Glutamatergic neuron (in vitro differentiated cells): ENCODE measurements at regions not wholly inside any gene's neighbourhood (a gene's known extent, or its start where the extent isn't known, plus 50 kb on each side); places are given as distances from the start of the nearest gene placed in this dataset.
"Not testable (repeated sequence)": the region's sequence is repeated elsewhere in the genome, so short reads cannot be mapped to it uniquely, and the experiment has no call there.

Experiments
- DNase-seq: peaks from one replicate; pipeline ENCODE4 v3.0.0; 2022
- H3K27ac Mint-ChIP-seq: one replicate; pipeline ENCODE4 v1.8.0; 2020; ENCODE audit warnings: mild to moderate bottlenecking, mixed read lengths, inconsistent platforms; ENCODE audit not compliant: unreplicated experiment
- H3K27me3 Mint-ChIP-seq: one replicate; pipeline ENCODE4 v1.8.0; 2020; ENCODE audit warnings: mild to moderate bottlenecking, moderate library complexity, mixed read lengths, inconsistent platforms; ENCODE audit not compliant: unreplicated experiment
- H3K36me3 Mint-ChIP-seq: one replicate; pipeline ENCODE4 v1.8.0; 2020; ENCODE audit warnings: mild to moderate bottlenecking, mixed read lengths, inconsistent platforms; ENCODE audit not compliant: unreplicated experiment
- H3K4me1 Mint-ChIP-seq: one replicate; pipeline ENCODE4 v1.8.0; 2020; ENCODE audit warnings: mild to moderate bottlenecking, low read depth, mixed read lengths, inconsistent platforms; ENCODE audit not compliant: unreplicated experiment
- H3K4me3 Mint-ChIP-seq: one replicate; pipeline ENCODE4 v1.8.0; 2020; ENCODE audit warnings: mild to moderate bottlenecking, mixed read lengths, inconsistent platforms; ENCODE audit not compliant: unreplicated experiment
- H3K9me3 Mint-ChIP-seq: one replicate; pipeline ENCODE4 v1.8.0; 2020; ENCODE audit warnings: mild to moderate bottlenecking, moderate library complexity, mixed read lengths, inconsistent platforms; ENCODE audit not compliant: unreplicated experiment
- TF ChIP-seq, protein P1 (sequence below): fragments of 200-600 bp; sonication (generic); IDR thresholded peaks from one replicate; pipeline ENCODE4 v1.5.0; 2021; ENCODE audit not compliant: partially characterized antibody, unreplicated experiment

DNA sequence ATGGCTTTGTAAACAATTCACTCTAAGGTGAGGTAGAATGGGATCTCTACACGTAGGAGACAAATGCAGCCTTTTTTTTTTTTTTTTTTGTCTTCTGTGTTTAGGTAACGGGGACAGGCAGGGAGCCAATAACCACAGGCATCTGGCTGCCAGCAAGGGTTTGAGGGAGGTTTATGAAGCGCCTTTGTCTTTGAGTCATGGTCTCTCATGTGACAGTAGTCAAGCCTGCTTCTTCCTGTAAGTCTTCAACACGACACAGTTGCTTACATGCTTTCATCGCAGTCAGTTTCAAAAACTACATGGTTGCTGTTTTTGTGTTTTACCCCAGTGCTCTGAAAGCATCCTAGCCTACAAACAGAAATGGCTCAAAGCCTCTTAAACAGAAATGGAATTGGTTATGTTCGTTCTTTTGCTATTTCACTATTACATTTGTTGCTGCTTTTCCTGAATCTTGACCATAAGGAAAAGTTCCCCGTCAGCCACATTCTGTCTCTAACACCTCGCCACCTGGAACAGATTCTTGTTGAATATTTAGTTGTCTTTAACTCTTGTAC is 127.8 kb upstream of the METTL14 start:
- Mint-ChIP-seq H3K27me3 (peaks cover 3% of the 10 kb centered on the region), H3K4me1 (no peaks in the 10 kb centered on the region), H3K36me3 (no peaks in the 10 kb centered on the region), H3K9me3 (no peaks in the 10 kb centered on the region), H3K4me3 (no peak overlapping the region), H3K27ac (no peak overlapping the region)
- TF ChIP-seq, protein P1, sequence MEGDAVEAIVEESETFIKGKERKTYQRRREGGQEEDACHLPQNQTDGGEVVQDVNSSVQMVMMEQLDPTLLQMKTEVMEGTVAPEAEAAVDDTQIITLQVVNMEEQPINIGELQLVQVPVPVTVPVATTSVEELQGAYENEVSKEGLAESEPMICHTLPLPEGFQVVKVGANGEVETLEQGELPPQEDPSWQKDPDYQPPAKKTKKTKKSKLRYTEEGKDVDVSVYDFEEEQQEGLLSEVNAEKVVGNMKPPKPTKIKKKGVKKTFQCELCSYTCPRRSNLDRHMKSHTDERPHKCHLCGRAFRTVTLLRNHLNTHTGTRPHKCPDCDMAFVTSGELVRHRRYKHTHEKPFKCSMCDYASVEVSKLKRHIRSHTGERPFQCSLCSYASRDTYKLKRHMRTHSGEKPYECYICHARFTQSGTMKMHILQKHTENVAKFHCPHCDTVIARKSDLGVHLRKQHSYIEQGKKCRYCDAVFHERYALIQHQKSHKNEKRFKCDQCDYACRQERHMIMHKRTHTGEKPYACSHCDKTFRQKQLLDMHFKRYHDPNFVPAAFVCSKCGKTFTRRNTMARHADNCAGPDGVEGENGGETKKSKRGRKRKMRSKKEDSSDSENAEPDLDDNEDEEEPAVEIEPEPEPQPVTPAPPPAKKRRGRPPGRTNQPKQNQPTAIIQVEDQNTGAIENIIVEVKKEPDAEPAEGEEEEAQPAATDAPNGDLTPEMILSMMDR = no peak
- no peak for DNase-seq

GRCh38 chr4:118558188-118558587 is 127.0 kb upstream of the METTL14 start:
- H3K36me3 Mint-ChIP-seq, DNase-seq, H3K27me3 Mint-ChIP-seq: not testable (repeated sequence)

GRCh38 chr4:118561559-118561958 is 123.6 kb upstream of the METTL14 start:
- not testable (repeated sequence) for DNase-seq, H3K36me3 Mint-ChIP-seq, H3K4me3 Mint-ChIP-seq, H3K9me3 Mint-ChIP-seq, H3K27me3 Mint-ChIP-seq, H3K27ac Mint-ChIP-seq, H3K4me1 Mint-ChIP-seq
- TF ChIP-seq, protein P1 = peak; percentile 16

More at GRCh38 chr4:118558188-118558587, 127.0 kb upstream of the METTL14 start:
- not testable (repeated sequence) for H3K4me1 Mint-ChIP-seq, H3K27ac Mint-ChIP-seq, H3K4me3 Mint-ChIP-seq, H3K9me3 Mint-ChIP-seq

DNA sequence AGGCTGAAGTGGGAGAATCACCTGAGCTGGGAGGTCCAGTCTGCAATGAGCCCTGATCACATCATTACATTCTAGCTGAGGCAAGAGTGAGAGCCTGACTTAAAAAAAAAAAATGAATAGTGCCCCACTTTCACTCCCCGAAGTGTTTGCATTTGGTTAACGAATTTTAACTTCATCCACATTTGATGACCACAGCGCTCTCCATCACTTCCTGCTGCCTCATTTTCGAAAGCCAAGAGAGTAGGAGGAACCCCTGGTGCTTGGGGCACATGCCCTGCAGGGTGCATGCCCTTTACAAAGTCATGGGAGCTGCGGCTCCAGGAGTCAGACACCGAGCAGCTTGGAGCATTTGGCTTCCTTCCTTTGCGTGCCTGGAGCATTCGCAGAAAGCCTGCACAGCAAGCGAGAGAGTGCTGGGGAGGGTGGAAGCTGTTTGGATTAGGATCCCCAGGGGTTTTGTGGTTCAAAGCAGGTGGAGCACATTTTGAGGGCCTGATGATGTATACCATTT is 119.1 kb upstream of the METTL14 start:
- H3K9me3 Mint-ChIP-seq, H3K36me3 Mint-ChIP-seq, H3K27me3 Mint-ChIP-seq: not testable (repeated sequence)
- DNase-seq = peak; percentile 59
- Mint-ChIP-seq H3K27ac (peak overlapping the region; percentile 87), H3K4me3 (peak overlapping the region; percentile 64), H3K4me1 (peaks cover 15% of the 10 kb centered on the region)

- H3K27ac Mint-ChIP-seq = not testable (repeated sequence)
These were observed 112.2 kb upstream of the METTL14 start for GRCh38 chr4:118572991-118573390.

GRCh38 chr4:118574251-118574913 is 110.8 kb upstream of the METTL14 start:
- not testable (repeated sequence) for H3K4me3 Mint-ChIP-seq, H3K27ac Mint-ChIP-seq, H3K9me3 Mint-ChIP-seq, H3K36me3 Mint-ChIP-seq, H3K4me1 Mint-ChIP-seq, DNase-seq, H3K27me3 Mint-ChIP-seq

More at GRCh38 chr4:118572991-118573390, 112.2 kb upstream of the METTL14 start:
- H3K4me1 Mint-ChIP-seq, H3K4me3 Mint-ChIP-seq, H3K27me3 Mint-ChIP-seq, H3K36me3 Mint-ChIP-seq, DNase-seq, H3K9me3 Mint-ChIP-seq: not testable (repeated sequence)

- not testable (repeated sequence) for H3K27me3 Mint-ChIP-seq, H3K4me1 Mint-ChIP-seq, DNase-seq, H3K9me3 Mint-ChIP-seq, H3K27ac Mint-ChIP-seq, H3K4me3 Mint-ChIP-seq, H3K36me3 Mint-ChIP-seq
These were observed 110.1 kb upstream of the METTL14 start for GRCh38 chr4:118575057-118575456.

GRCh38 chr4:118575726-118576125 is 109.5 kb upstream of the METTL14 start:
- not testable (repeated sequence) for H3K27ac Mint-ChIP-seq, DNase-seq, H3K9me3 Mint-ChIP-seq, H3K36me3 Mint-ChIP-seq, H3K4me1 Mint-ChIP-seq, H3K4me3 Mint-ChIP-seq, H3K27me3 Mint-ChIP-seq

GRCh38 chr4:118576709-118577219 is 108.4 kb upstream of the METTL14 start:
- not testable (repeated sequence) for H3K4me3 Mint-ChIP-seq, H3K9me3 Mint-ChIP-seq

More at GRCh38 chr4:118576709-118577219, 108.4 kb upstream of the METTL14 start:
- not testable (repeated sequence) for H3K36me3 Mint-ChIP-seq, H3K4me1 Mint-ChIP-seq, DNase-seq, H3K27me3 Mint-ChIP-seq, H3K27ac Mint-ChIP-seq
